ENCODE measurements at regions not wholly inside any gene's neighbourhood (a gene's known extent, or its start where the extent isn't known, plus 50 kb on each side); places are given as distances from the start of the nearest gene placed in this dataset.

- no peak for DNase-seq
Measured at GRCh38 chr10:130659528-130659927, 523.3 kb downstream of the GLRX3 start.

GRCh38 chr10:130660266-130660665 lies 524.1 kb downstream of the GLRX3 start:
- H3K4me1 ChIP-seq: no peaks in the 10 kb centered on the region
- TF ChIP-seq CTCF (IDR thresholded peaks at IDR 0.05 in 4 of 5, conservative IDR thresholded peaks at IDR 0.05 in 1 of 5): no peak
- no peak for TF ChIP-seq POLR2A (IDR thresholded peaks at IDR 0.05)
- H3K36me3 ChIP-seq: no peaks in the 10 kb centered on the region
- no peak for ATAC-seq
- intact Hi-C loops (cut with DNase I; ENCODE audit: low total_unique reads): no loop called here
- no peaks in the 10 kb centered on the region for H3K9me3 ChIP-seq
- DNase-seq: no peak
- H3K27me3 ChIP-seq: peaks cover 0 to under 1% (median 0%) of the 10 kb centered on the region in 3 donors
- in situ Hi-C loops (cut with MboI; ENCODE audit: low sequenced_read_pairs in 4 of 4): no loop called here
- H3K27ac ChIP-seq: no peak overlapping the region
- H3K4me3 ChIP-seq: no peak overlapping the region

More at GRCh38 chr10:130659528-130659927, 523.3 kb downstream of the GLRX3 start:
- Histone ChIP-seq H3K27ac (no peak overlapping the region), H3K36me3 (no peaks in the 10 kb centered on the region), H3K27me3 (no peaks in the 10 kb centered on the region), H3K9me3 (no peaks in the 10 kb centered on the region), H3K4me1 (no peaks in the 10 kb centered on the region), H3K4me3 (no peak overlapping the region)
- in situ Hi-C loops (cut with MboI; ENCODE audit: low sequenced_read_pairs in 4 of 4) (no loop called here), intact Hi-C loops (cut with DNase I; ENCODE audit: low total_unique reads) (no loop called here)
- no peak for ATAC-seq
- no peak for TF ChIP-seq CTCF (IDR thresholded peaks at IDR 0.05 in 4 of 5, conservative IDR thresholded peaks at IDR 0.05 in 1 of 5)
- TF ChIP-seq POLR2A (IDR thresholded peaks at IDR 0.05): no peak

- H3K36me3 ChIP-seq: no peaks in the 10 kb centered on the region
- in situ Hi-C loops (cut with MboI; ENCODE audit: low sequenced_read_pairs in 4 of 4) (no loop called here), intact Hi-C loops (cut with DNase I; ENCODE audit: low total_unique reads) (no loop called here)
- no peak overlapping the region for H3K27ac ChIP-seq
- TF ChIP-seq POLR2A (IDR thresholded peaks at IDR 0.05) (no peak), CTCF (IDR thresholded peaks at IDR 0.05 in 4 of 5, conservative IDR thresholded peaks at IDR 0.05 in 1 of 5) (no peak)
- H3K4me1 ChIP-seq: no peaks in the 10 kb centered on the region
- H3K9me3 ChIP-seq: no peaks in the 10 kb centered on the region
- no peak overlapping the region for H3K4me3 ChIP-seq
- ATAC-seq: no peak
- peaks cover 0 to 3% (median 0%) of the 10 kb centered on the region in 3 donors for H3K27me3 ChIP-seq
- no peak for DNase-seq
Measured at GRCh38 chr10:130661419-130661818, 525.2 kb downstream of the GLRX3 start.

- no peak for DNase-seq
- H3K4me1 ChIP-seq: no peaks in the 10 kb centered on the region
- in situ Hi-C loops (cut with MboI; ENCODE audit: low sequenced_read_pairs in 4 of 4) (no loop called here), intact Hi-C loops (cut with DNase I; ENCODE audit: low total_unique reads) (no loop called here)
- H3K27me3 ChIP-seq: peaks cover 0 to 3% (median 0%) of the 10 kb centered on the region in 3 donors
- no peaks in the 10 kb centered on the region for H3K9me3 ChIP-seq
- H3K4me3 ChIP-seq: no peak overlapping the region
- no peak overlapping the region for H3K27ac ChIP-seq
- H3K36me3 ChIP-seq: no peaks in the 10 kb centered on the region
- no peak for ATAC-seq
- TF ChIP-seq POLR2A (IDR thresholded peaks at IDR 0.05) (no peak), CTCF (IDR thresholded peaks at IDR 0.05 in 4 of 5, conservative IDR thresholded peaks at IDR 0.05 in 1 of 5) (no peak)
Measured at GRCh38 chr10:130662775-130663174, 526.6 kb downstream of the GLRX3 start.

- H3K27ac ChIP-seq: no peak overlapping the region
- ATAC-seq: no peak
- intact Hi-C loops (cut with DNase I; ENCODE audit: low total_unique reads): no loop called here
- TF ChIP-seq CTCF (IDR thresholded peaks at IDR 0.05 in 4 of 5, conservative IDR thresholded peaks at IDR 0.05 in 1 of 5): no peak
- no peak for TF ChIP-seq POLR2A (IDR thresholded peaks at IDR 0.05)
- no peak for DNase-seq
- in situ Hi-C loops (cut with MboI; ENCODE audit: low sequenced_read_pairs in 4 of 4): no loop called here
- H3K4me3 ChIP-seq: no peak overlapping the region
- H3K27me3 ChIP-seq: peaks cover 0 to 3% (median 0%) of the 10 kb centered on the region in 3 donors
- no peaks in the 10 kb centered on the region for H3K4me1 ChIP-seq
- no peaks in the 10 kb centered on the region for H3K9me3 ChIP-seq
- no peaks in the 10 kb centered on the region for H3K36me3 ChIP-seq
Measured at GRCh38 chr10:130664526-130664925, 528.3 kb downstream of the GLRX3 start.
